Activated B cell treated with CpG ODN at 0.5 μM for 24 hours (primary cell): ENCODE measurements at regions not wholly inside any gene's neighbourhood (a gene's known extent, or its start where the extent isn't known, plus 50 kb on each side); places are given as distances from the start of the nearest gene placed in this dataset.
"Not testable (repeated sequence)": the region's sequence is repeated elsewhere in the genome, so short reads cannot be mapped to it uniquely, and the experiment has no call there.

Experiments
- ATAC-seq: fragments of 200-7000 bp; cut with Tn5 transposase; one replicate; pipeline ENCODE4 v1.10.0; 2021; ENCODE audit warnings: low read depth, mild to moderate bottlenecking, moderate library complexity
- CTCF ChIA-PET: fragments of 350-600 bp; sonication (Branson Sonifier 250); formaldehyde crosslinking; loops from one replicate; lab custom pipeline; 2021; ENCODE audit warnings: antibody characterized with exemption; lab: Charles Lee
- POLR2A ChIA-PET: fragments of 350-600 bp; sonication (Branson Sonifier 250); formaldehyde crosslinking; loops from one replicate; lab custom pipeline; 2021; ENCODE audit warnings: antibody characterized with exemption; lab: Charles Lee
- DNase-seq: peaks from one replicate; pipeline ENCODE4 v3.0.0; 2022
- H3K27ac Mint-ChIP-seq: one replicate; pipeline ENCODE4 v1.8.0; 2020; ENCODE audit warnings: mixed read lengths
- H3K27me3 Mint-ChIP-seq: one replicate; pipeline ENCODE4 v1.8.0; 2021; ENCODE audit warnings: mixed read lengths
- H3K36me3 Mint-ChIP-seq: one replicate; pipeline ENCODE4 v1.8.0; 2021; ENCODE audit warnings: low read depth, mixed read lengths
- H3K4me1 Mint-ChIP-seq: one replicate; pipeline ENCODE4 v1.8.0; 2021; ENCODE audit warnings: mixed read lengths
- H3K4me3 Mint-ChIP-seq: one replicate; pipeline ENCODE4 v1.8.0; 2020; ENCODE audit warnings: mild to moderate bottlenecking, mixed read lengths
- H3K9me3 Mint-ChIP-seq: one replicate; pipeline ENCODE4 v1.8.0; 2020; ENCODE audit warnings: mixed read lengths
- CTCF ChIP-seq: fragments of 200-600 bp; IDR thresholded peaks from one replicate; pipeline ENCODE4 v1.8.0; 2022; ENCODE audit warnings: antibody characterized with exemption, mild to moderate bottlenecking
- intact Hi-C: fragments of 100-400 bp; cut with micrococcal nuclease; formaldehyde crosslinking; loops from one replicate; pipeline ENCODE4 v1.15.1; 2024

DNA sequence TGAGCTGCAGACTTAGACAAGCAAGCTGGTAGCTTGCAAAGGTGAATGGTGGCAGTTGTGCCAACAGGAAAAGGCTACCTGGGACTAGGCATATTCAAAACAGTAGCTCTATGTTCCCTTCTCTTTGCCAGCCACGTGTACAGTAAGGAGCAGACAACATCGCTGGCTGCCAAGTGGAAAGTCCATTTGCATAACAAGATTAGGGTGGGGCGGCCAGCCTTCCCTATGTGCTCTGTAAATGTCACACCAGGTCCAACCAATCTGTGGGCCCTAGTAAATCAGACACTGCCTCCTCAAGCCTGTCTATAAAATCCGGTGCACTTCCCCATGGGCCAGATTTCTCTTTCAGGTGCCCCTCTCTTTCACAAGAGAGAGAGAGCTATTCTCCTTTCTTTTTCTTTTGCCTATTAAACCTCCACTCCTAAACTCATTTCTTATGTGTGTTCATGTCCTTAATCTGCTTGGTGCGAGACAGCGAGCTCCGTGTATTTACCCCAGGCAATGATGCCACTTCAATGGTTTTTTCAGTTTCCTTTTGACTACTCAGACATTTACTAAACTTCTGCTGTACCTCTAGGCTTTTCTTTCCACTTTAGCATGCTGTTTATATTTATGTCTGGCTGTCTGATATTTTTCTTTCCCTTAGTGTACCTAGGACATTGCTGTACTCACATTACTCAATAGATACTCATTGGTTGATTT is 297.4 kb upstream of the GCFC2 start:
- ATAC-seq (no peak), DNase-seq (no peak)
- Mint-ChIP-seq H3K9me3 (no peaks in the 10 kb centered on the region), H3K4me1 (no peaks in the 10 kb centered on the region), H3K4me3 (no peak overlapping the region), H3K36me3 (no peaks in the 10 kb centered on the region), H3K27me3 (no peaks in the 10 kb centered on the region), H3K27ac (no peak overlapping the region)
- ChIA-PET CTCF (no interaction called here), POLR2A (no interaction called here)
- intact Hi-C loops, result no loop called here
- TF ChIP-seq CTCF, result no peak

- DNase-seq (no peak), ATAC-seq (no peak)
- H3K36me3 Mint-ChIP-seq, result no peaks in the 10 kb centered on the region
- H3K4me3 Mint-ChIP-seq, result no peak overlapping the region
- H3K27ac Mint-ChIP-seq, result no peak overlapping the region
- POLR2A ChIA-PET, result no interaction called here
- H3K9me3 Mint-ChIP-seq, result peaks cover 4% of the 10 kb centered on the region
- TF ChIP-seq CTCF, result no peak
- CTCF ChIA-PET, result no interaction called here
- H3K27me3 Mint-ChIP-seq, result no peaks in the 10 kb centered on the region
- no peaks in the 10 kb centered on the region for H3K4me1 Mint-ChIP-seq
- intact Hi-C loops, result no loop called here
Measured at GRCh38 chr2:76000425-76000824, 289.7 kb upstream of the GCFC2 start.

DNA sequence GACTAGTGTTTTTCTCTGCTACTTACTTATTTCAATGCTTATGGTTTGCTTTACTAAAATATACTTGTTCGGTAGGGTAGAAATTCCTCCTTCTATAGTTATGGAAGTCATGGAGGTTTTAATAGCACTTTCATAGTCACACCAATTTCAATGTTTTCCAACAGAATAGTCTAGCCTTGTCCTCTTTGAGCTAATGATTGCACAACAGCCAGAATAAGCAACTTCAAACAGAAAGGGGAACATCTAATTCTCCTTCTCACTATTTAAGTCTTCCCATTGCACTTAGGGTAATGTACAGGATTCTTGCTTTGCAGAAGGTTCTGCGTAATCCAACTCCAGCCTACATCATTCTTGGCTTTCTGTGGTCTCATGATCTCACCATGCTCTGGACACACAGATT is 287.7 kb upstream of the GCFC2 start:
- no peak overlapping the region for H3K4me3 Mint-ChIP-seq
- H3K36me3 Mint-ChIP-seq, result no peaks in the 10 kb centered on the region
- intact Hi-C loops, result no loop called here
- H3K27ac Mint-ChIP-seq, result no peak overlapping the region
- no peaks in the 10 kb centered on the region for H3K4me1 Mint-ChIP-seq
- no peak for ATAC-seq
- CTCF ChIA-PET, result no interaction called here
- TF ChIP-seq CTCF, result no peak
- DNase-seq, result no peak
- peaks cover 10% of the 10 kb centered on the region for H3K9me3 Mint-ChIP-seq
- H3K27me3 Mint-ChIP-seq, result no peaks in the 10 kb centered on the region
- POLR2A ChIA-PET, result no interaction called here

- H3K9me3 Mint-ChIP-seq, result peaks cover 21% of the 10 kb centered on the region
- ChIA-PET POLR2A (no interaction called here), CTCF (no interaction called here)
- H3K4me3 Mint-ChIP-seq, result no peak overlapping the region
- H3K36me3 Mint-ChIP-seq, result no peaks in the 10 kb centered on the region
- no peak for DNase-seq
- intact Hi-C loops, result no loop called here
- ATAC-seq, result no peak
- no peak overlapping the region for H3K27ac Mint-ChIP-seq
- H3K4me1 Mint-ChIP-seq, result no peaks in the 10 kb centered on the region
- H3K27me3 Mint-ChIP-seq, result no peaks in the 10 kb centered on the region
- no peak for TF ChIP-seq CTCF
Measured at GRCh38 chr2:75994759-75995158, 284.0 kb upstream of the GCFC2 start.

- intact Hi-C loops, H3K4me3 Mint-ChIP-seq, POLR2A ChIA-PET, H3K27me3 Mint-ChIP-seq, CTCF ChIA-PET, H3K27ac Mint-ChIP-seq, ATAC-seq, H3K4me1 Mint-ChIP-seq, H3K36me3 Mint-ChIP-seq, DNase-seq: not testable (repeated sequence)
- peaks cover 18% of the 10 kb centered on the region for H3K9me3 Mint-ChIP-seq
Measured at GRCh38 chr2:75988622-75989021, 277.9 kb upstream of the GCFC2 start.

GRCh38 chr2:75986617-75987016 is 275.9 kb upstream of the GCFC2 start:
- CTCF ChIA-PET, result no interaction called here
- Mint-ChIP-seq H3K9me3 (peaks cover 11% of the 10 kb centered on the region), H3K27ac (no peak overlapping the region), H3K27me3 (no peaks in the 10 kb centered on the region), H3K4me1 (no peaks in the 10 kb centered on the region), H3K36me3 (no peaks in the 10 kb centered on the region), H3K4me3 (no peak overlapping the region)
- DNase-seq (no peak), ATAC-seq (no peak)
- POLR2A ChIA-PET, result no interaction called here
- TF ChIP-seq CTCF, result no peak
- intact Hi-C loops, result no loop called here
